ENCODE measurements at regions not wholly inside any gene's neighbourhood (a gene's known extent, or its start where the extent isn't known, plus 50 kb on each side); places are given as distances from the start of the nearest gene placed in this dataset.

DNA sequence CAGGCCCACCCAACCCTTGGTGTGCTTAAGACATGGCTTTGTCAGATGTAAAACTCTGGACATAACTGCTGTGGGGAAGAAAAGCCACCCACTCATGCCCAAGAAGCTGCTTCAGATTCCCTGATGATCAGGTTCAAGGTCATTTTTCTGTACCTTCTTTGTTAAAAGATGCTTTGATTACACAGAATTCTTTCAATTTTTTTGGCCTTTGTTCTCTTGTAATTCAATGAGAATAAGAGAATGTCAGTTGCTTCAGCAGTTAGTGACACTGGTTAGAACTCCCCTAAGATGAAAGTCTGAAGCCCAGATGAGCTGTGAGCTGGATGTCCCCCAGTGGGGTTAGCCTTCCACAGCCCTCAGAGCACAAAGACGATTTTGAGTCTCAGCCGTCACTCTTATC lies 152.7 kb downstream of the CHRM3 start:
- no peak for TF ChIP-seq POLR2A (IDR thresholded peaks at IDR 0.05)
- TF ChIP-seq, protein P1, sequence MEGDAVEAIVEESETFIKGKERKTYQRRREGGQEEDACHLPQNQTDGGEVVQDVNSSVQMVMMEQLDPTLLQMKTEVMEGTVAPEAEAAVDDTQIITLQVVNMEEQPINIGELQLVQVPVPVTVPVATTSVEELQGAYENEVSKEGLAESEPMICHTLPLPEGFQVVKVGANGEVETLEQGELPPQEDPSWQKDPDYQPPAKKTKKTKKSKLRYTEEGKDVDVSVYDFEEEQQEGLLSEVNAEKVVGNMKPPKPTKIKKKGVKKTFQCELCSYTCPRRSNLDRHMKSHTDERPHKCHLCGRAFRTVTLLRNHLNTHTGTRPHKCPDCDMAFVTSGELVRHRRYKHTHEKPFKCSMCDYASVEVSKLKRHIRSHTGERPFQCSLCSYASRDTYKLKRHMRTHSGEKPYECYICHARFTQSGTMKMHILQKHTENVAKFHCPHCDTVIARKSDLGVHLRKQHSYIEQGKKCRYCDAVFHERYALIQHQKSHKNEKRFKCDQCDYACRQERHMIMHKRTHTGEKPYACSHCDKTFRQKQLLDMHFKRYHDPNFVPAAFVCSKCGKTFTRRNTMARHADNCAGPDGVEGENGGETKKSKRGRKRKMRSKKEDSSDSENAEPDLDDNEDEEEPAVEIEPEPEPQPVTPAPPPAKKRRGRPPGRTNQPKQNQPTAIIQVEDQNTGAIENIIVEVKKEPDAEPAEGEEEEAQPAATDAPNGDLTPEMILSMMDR (IDR thresholded peaks at IDR 0.05), result no peak
